ENCODE measurements at regions not wholly inside any gene's neighbourhood (a gene's known extent, or its start where the extent isn't known, plus 50 kb on each side); places are given as distances from the start of the nearest gene placed in this dataset.

DNA sequence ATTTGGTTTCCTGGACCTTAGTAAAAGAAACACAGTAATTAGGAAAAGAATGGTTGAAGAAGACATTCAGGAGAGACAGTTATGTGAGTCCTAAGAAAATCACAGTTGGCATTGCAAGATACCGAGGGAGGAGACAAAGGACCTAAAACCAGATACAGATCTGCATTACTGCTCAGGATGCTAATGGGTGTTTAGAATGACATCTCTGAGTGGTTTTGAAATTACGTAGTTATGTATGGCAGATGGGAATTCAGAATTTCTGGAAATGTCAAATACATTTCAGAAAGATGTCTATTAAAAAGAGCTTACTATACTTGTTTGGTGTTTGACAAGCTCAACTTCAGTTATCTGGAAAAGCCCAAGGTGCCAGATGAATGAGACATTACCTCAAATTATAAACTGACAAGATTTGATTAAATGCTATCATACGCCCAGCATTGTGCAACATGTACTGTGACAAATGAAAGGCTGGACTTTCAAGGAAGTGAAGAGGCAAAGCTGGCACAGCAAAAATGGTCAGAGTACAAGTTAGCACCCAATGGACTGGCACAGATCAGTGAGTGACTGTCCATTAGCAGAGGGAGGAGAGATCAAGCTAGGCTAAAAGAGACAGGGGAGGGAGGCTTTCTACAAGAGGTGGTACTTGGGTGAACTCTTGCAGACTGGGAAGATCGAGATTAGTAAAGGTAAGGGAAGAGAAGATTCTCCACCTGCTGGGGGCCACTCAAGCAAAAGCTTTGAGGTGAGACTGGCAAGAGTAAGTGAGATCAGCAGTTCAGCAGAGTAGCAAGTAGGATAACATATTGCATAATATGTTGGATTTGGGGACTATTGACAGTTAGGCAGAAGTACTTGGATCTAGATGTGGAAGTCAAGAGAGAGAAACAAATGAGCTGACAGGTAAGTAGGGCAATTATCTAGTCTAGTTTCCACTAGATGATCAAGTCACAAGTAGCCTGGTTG is 168.9 kb downstream of the CYRIA start:
- no peak for DNase-seq

- DNase-seq, result no peak
Measured at GRCh38 chr2:16495509-16496208, 170.0 kb downstream of the CYRIA start.

DNA sequence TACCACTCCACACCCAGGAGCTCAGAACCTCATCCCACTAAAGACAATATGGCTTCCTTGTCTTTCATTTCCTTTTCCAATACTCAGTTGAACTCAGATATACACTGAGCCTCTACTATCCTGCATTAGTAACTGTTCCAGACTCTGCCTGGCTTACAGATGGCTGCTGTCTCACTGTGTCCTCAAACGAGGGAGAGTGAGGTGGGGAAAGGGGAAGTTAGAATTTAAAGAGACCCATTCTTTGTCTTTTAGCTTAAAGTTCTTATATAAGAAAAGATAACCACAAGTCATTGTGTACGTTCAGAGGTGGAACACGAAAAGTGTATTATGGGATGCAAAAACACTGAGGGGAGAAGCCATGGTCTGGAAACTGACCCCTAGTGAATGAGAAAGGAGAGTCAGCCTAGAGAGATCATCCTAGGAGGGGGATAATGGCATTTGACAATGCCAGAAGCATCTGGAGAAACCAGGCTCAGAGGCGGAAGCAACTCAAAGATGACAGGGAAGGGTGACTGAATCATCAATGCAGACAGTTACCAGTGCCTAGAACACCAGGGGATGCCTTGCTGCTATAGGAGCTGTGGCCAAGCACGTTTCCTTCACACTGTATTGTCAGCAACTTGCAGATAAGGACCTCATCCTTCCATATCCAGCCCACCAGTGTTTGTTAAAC is 170.7 kb downstream of the CYRIA start:
- DNase-seq, result no peak

DNA sequence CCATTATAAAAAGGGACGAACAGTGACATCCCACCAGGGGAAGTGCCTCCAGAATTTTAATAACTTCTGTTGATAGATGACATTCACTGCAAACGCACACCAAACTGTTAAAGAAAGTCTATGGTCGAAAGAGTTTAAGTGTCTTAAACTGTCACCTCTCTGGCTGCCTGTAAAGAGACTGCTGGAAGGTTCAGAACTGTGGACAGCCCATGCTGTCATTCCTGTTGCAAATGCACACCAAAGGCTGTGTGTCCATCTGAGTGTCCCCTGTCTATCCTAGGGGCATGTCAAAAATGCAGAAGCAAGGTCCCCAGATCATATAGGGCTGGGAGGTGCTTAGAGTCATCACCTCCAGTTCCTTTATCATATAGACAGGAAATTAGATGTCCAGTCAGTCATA is 171.8 kb downstream of the CYRIA start:
- DNase-seq, result no peak

GRCh38 chr2:16487686-16488085 is 177.9 kb downstream of the CYRIA start:
- DNase-seq, result no peak

GRCh38 chr2:16485251-16485650 is 180.4 kb downstream of the CYRIA start:
- DNase-seq, result no peak

GRCh38 chr2:16482460-16482859 is 183.2 kb downstream of the CYRIA start:
- no peak for DNase-seq

GRCh38 chr2:16481351-16481750 is 184.3 kb downstream of the CYRIA start:
- DNase-seq, result no peak

DNA sequence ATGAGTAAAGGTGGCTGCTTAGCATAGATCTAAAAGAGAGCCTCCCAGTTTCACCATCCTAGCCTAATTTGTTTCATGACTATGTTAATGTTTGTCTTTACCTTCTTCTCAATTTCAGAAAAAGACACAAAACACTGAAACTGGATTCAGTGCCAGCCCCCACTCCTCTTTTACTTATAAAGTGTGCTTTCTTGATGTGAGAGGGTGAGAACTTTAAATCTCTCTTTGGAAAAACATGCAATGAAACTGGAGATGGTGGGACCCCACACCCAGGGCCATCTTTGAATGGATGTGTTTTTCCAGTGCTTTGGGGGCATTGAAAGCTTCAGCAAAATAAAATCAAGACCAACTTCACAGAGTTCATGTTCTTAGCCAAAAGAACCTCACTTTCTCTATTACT is 185.9 kb downstream of the CYRIA start:
- no peak for DNase-seq

GRCh38 chr2:16478434-16479210 is 187.0 kb downstream of the CYRIA start:
- DNase-seq, result no peak

GRCh38 chr2:16477648-16478047 is 188.0 kb downstream of the CYRIA start:
- no peak for DNase-seq

DNA sequence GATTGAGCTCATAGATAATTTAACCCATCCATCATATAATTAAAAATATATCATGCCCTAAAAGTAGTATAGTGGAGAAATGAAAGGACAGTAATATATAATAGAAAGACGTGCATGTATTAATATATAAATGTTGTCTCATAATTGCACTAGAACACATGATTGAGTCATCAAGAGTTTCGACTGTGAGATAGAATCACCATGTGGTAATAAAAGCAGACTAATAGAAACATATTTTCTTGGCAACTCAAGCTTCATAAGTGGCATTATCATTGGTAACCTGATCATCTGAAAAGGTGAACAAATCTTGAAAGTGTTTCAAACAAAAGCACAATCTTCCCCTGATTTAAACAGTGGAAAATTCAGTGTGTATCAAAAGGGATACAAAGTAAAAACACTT is 188.8 kb downstream of the CYRIA start:
- DNase-seq, result no peak

DNA sequence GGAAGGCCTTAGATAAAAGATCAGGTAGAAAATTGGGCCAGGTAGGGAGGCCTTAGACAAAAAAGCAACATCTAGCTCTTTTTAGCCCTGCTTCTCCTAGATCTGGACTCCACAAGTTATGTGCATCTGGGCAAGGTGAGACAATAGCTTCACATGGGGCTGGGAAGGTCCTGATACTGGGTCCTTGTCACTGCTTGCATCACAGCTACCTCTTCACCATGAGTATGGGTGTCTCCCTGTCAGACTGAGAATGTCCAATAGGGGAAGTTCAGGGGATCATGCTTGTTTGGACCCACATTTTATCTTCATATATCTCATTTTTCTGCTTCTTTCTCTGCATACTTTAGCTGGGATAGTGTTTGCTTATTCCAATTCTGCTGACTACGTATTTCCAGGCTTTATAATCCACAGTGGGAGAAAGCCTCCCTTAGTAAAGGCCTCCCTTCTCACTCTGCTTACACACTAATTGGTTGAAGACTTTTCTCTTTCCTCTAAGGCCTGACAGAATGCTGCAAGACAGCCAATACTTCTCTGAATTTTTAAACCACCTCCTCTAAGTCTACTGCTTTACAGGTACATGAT is 189.6 kb downstream of the CYRIA start:
- no peak for DNase-seq

DNA sequence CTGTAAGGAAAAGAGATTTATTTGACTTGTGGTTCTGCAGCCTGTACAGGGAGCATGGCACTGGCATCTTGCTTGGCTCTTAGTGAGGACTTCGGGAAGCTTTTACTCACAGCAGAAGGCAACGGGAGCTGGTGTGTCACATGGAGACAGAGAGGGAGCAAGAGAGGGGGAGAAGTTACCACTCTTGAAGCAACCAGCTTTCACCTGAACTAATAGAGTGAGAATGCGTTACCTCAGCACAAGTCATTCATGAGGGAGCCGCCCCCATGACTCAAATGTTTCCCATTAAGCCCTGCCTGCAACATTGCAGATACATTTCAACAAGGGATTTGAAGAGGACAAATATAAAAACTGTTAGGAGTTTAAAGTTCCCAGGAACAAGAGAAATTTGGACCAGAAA is 190.0 kb downstream of the CYRIA start:
- no peak for DNase-seq

GRCh38 chr2:16473575-16473974 is 192.1 kb downstream of the CYRIA start:
- no peak for DNase-seq

DNA sequence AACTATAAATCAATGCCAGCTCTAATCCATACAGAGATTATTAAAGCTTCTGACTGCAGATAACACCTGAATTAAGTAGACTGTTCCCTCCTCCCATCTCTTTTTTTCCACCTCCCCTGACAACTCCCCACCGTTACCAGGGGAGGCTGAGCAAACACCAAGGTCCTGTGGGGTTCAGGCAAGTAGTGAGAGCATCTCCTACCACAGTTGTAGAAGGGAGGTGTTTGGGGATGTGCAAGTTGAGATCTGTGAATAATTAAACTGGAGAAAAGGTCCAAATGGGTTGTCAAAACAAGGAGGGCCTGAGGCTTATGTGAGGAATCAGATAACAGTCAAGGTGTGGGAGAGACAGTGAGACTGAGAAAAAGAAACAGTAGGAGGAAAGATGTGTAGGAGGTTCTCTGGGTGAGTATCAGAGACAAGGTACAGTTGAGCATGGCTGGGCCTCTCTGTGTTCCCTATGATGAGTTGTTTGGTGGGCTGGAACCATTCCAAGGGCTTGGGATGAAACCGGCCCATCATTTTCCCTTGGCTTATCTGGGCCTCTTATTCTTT is 194.6 kb downstream of the CYRIA start:
- no peak for DNase-seq

DNA sequence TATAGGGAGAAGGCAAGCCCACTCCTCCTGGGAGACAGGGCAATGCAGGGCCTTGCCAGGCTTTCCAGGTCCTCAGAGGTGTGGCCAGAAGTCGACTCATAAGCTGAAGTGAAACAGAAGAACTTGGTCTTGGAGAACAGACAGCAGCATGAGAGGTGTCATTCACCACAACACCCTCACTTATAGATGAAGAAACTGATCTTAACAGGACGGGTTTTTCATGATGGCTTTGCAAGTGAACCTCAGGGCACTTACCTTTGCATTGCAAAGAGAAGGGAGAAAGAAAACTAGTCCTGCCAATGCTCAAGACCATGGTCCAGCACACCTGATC is 198.8 kb downstream of the CYRIA start:
- DNase-seq, result no peak

DNA sequence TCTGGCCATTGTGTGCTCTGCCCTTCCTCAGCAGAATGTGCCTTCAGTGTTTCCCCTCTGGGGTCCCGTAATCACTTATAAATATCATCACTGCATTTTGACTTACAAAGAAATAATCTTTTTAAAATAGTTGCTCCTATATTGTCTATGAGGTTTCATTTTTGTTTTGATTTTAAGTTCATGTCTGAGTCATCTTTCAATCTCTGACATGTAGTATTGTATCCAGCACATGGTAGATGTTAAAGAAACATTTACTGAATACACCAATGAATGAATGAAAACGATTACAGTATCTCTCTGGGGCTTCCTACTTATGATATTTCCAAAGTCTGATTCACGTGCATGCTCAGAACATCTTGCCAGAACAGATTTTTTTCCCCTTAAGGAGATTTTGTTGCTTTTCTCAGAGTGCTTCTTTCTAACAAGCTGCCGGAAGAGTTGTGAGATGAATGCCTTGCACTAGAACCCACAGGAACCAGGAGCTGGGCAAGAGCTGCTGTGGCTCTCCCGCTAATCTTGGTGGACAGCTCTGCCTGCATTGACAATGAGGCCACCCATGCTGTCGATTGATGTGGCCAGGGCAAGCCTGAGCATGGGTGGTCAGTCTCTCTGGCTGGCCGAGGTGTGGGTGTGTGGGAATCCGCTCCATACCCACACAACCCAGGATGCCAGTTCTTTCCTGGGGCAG is 199.4 kb downstream of the CYRIA start:
- no peak for DNase-seq

DNA sequence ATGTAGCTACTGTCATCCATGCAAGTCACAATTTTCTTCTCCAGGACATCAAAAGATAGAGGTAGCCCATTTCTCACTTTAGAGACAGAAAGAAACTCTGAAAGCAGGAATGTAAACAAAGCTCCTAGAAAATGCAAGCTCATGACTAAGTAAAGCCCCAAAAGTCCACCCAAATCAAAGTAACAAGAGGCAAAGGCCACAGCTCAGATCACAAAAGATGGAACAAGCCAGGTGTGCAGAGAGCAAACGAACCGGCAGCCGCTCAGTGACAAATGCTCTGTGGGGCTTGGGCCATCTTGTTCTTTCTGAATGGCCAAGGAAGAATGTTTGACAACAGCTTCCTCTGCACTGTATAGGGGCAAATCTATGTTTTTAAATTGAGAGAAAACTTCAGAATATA is 201.0 kb downstream of the CYRIA start:
- DNase-seq, result no peak

- no peak for DNase-seq
Measured at GRCh38 chr2:16462958-16463357, 202.7 kb downstream of the CYRIA start.

- DNase-seq, result no peak
Measured at GRCh38 chr2:16461672-16462071, 204.0 kb downstream of the CYRIA start.

DNA sequence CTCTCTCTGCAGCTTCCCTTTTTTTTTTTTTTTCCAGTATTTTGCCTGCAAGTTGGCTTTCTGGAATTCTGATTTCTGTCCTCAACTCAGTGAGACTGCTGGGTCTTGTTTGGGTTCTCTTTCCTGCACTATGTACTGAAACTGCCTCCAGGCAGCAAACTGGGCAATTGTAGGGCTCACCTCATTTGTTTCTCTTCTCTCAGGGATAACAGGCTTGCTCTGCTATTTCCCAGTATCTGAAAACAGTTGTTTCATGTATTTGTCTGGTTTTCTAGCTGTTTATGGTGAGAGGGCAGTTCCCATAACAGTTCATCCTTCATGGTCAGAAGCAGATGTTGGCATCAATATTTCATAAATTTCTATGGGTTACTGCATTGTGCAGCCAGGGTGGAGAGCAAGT is 206.0 kb downstream of the CYRIA start:
- no peak for DNase-seq

All from CD4-positive, alpha-beta T cell treated with Interleukin-10 for 1 hour (primary cell).